GM12872 (cell line): ENCODE measurements at regions not wholly inside any gene's neighbourhood (a gene's known extent, or its start where the extent isn't known, plus 50 kb on each side); places are given as distances from the start of the nearest gene placed in this dataset.

ENCODE experiments used
- CTCF ChIP-seq: IDR thresholded peaks from 3 replicates; pipeline ENCODE4 v1.5.1; 2011; ENCODE audit warnings: low read depth, mild to moderate bottlenecking, low read length, moderate library complexity; ENCODE audit not compliant: insufficient read depth

GRCh38 chr16:26505496-26505895, 561.2 kb upstream of the C16orf82 start:
- no peak for TF ChIP-seq CTCF

- TF ChIP-seq CTCF, result no peak
Observed at GRCh38 chr16:26510924-26511323, 555.8 kb upstream of the C16orf82 start.

GRCh38 chr16:26511463-26511862, 555.3 kb upstream of the C16orf82 start:
- no peak for TF ChIP-seq CTCF

- no peak for TF ChIP-seq CTCF
Observed at GRCh38 chr16:26521626-26522025, 545.1 kb upstream of the C16orf82 start.

- TF ChIP-seq CTCF, result no peak
Observed at GRCh38 chr16:26524281-26524680, 542.4 kb upstream of the C16orf82 start.

- TF ChIP-seq CTCF, result no peak
Observed at GRCh38 chr16:26524846-26525245, 541.9 kb upstream of the C16orf82 start.

GRCh38 chr16:26525856-26526255, 540.9 kb upstream of the C16orf82 start:
- no peak for TF ChIP-seq CTCF

GRCh38 chr16:26526633-26527032, 540.1 kb upstream of the C16orf82 start:
- TF ChIP-seq CTCF, result no peak
